MCF 10A (cell line): ENCODE measurements at regions not wholly inside any gene's neighbourhood (a gene's known extent, or its start where the extent isn't known, plus 50 kb on each side); places are given as distances from the start of the nearest gene placed in this dataset.

Experiments
- BruUV-seq: library from RNA; stranded (reverse); fragments of 400-500 nt; replicated peaks from 2 replicates; lab custom pipeline; 2021; lab: Mats Ljungman, UMichigan
- CTCF ChIA-PET: fragments of 300-600 bp; sonication (Branson Sonifier 250); formaldehyde crosslinking; extraction: SDS; loops from one replicate; lab custom pipeline; 2021; ENCODE audit warnings: antibody characterized with exemption, inconsistent platforms; lab: Yijun Ruan, JAX
- POLR2A ChIA-PET: fragments of 300-600, 350-650 bp; sonication (Branson Sonifier 250); formaldehyde crosslinking; extraction: SDS; loops from one replicate; lab custom pipeline; 2020; ENCODE audit warnings: antibody characterized with exemption, inconsistent platforms; lab: Yijun Ruan, JAX
- DNase-seq: peaks from one replicate; pipeline ENCODE4 v3.0.0-alpha.2; 2018; ENCODE audit not compliant: unreplicated experiment
- H3K27ac Mint-ChIP-seq: one replicate; pipeline ENCODE4 v1.8.0; 2022; ENCODE audit warnings: mild to moderate bottlenecking, low read depth, mixed read lengths; ENCODE audit not compliant: unreplicated experiment
- H3K27me3 Mint-ChIP-seq: one replicate; pipeline ENCODE4 v1.8.0; 2022; ENCODE audit warnings: mixed read lengths; ENCODE audit not compliant: insufficient read depth, unreplicated experiment
- H3K36me3 Mint-ChIP-seq: one replicate; pipeline ENCODE4 v1.8.0; 2022; ENCODE audit warnings: mild to moderate bottlenecking, moderate library complexity, mixed read lengths; ENCODE audit not compliant: insufficient read depth, unreplicated experiment
- H3K4me1 Mint-ChIP-seq: one replicate; pipeline ENCODE4 v1.8.0; 2022; ENCODE audit warnings: mixed read lengths; ENCODE audit not compliant: insufficient read depth, unreplicated experiment
- H3K4me3 Mint-ChIP-seq: one replicate; pipeline ENCODE4 v1.8.0; 2022; ENCODE audit warnings: mild to moderate bottlenecking, moderate library complexity, mixed read lengths; ENCODE audit not compliant: unreplicated experiment
- H3K9me3 Mint-ChIP-seq: one replicate; pipeline ENCODE4 v1.8.0; 2022; ENCODE audit warnings: mixed read lengths; ENCODE audit not compliant: unreplicated experiment
- intact Hi-C: fragments of 100-400 bp; cut with micrococcal nuclease; formaldehyde crosslinking; loops from 2 replicates; pipeline ENCODE4 v1.14.1; 2022
- TF ChIP-seq, protein P1 (sequence below): fragments of 200-600 bp; IDR thresholded peaks from one replicate; pipeline ENCODE4 v1.8.0; 2022; ENCODE audit warnings: antibody characterized with exemption, mild to moderate bottlenecking; ENCODE audit not compliant: unreplicated experiment

DNA sequence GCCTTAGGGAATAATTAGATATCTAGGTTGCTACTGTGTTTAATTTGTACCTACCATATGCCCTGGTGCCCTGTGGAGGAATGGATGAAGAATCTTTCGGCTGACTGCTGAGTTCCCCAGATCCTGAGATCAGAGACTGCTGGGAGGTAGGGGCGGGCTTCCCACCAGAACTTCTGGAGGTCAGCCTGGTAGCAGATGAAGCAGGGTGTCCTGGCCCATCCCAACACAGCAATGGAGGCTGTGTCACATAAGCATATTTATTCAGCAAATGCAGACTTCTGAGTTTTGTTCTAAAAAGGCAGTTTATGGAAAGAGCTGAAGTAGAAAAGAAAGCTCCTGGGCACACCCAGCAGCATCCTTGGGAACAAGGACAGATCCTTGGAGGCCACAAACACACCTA is 74.0 kb downstream of the KRTAP19-8 start:
- H3K36me3 Mint-ChIP-seq: peaks cover 5% of the 10 kb centered on the region
- peaks cover 5% of the 10 kb centered on the region for H3K4me1 Mint-ChIP-seq
- POLR2A ChIA-PET: interaction anchor here (0.8 kb wide), 1 partner anchor 22 kb away, joined by 3 read pairs; no protein-coding TSS in a partner anchor
- BruUV-seq: no TSS peak
- H3K4me3 Mint-ChIP-seq: no peak overlapping the region
- no peak for DNase-seq
- no peaks in the 10 kb centered on the region for H3K27me3 Mint-ChIP-seq
- intact Hi-C loops: no loop called here
- TF ChIP-seq, protein P1, sequence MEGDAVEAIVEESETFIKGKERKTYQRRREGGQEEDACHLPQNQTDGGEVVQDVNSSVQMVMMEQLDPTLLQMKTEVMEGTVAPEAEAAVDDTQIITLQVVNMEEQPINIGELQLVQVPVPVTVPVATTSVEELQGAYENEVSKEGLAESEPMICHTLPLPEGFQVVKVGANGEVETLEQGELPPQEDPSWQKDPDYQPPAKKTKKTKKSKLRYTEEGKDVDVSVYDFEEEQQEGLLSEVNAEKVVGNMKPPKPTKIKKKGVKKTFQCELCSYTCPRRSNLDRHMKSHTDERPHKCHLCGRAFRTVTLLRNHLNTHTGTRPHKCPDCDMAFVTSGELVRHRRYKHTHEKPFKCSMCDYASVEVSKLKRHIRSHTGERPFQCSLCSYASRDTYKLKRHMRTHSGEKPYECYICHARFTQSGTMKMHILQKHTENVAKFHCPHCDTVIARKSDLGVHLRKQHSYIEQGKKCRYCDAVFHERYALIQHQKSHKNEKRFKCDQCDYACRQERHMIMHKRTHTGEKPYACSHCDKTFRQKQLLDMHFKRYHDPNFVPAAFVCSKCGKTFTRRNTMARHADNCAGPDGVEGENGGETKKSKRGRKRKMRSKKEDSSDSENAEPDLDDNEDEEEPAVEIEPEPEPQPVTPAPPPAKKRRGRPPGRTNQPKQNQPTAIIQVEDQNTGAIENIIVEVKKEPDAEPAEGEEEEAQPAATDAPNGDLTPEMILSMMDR: no peak
- CTCF ChIA-PET: interaction anchor here (0.5 kb wide), 1 partner anchor 133 kb away, joined by 3 read pairs; no protein-coding TSS in a partner anchor
- H3K9me3 Mint-ChIP-seq: no peaks in the 10 kb centered on the region
- no peak overlapping the region for H3K27ac Mint-ChIP-seq

DNA sequence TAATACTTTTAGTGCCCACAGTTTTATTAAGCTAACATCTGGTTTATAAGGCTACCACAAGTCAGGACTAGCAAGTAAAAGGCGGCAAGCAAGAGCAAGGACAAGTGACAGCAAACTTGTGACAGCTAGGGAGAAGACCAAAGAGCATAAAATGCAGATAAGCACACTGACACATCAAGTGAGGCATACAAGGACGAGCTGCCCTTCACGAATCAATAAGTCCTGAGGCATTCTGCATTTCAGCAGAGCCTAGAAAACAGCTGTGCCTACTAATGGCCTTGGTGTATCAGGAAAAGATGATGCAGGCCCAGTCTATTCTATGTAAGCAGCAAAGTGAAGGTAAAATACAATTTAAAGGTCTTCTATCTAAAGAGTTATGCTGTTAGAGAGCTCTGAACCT is 74.8 kb downstream of the KRTAP19-8 start:
- peaks cover 5% of the 10 kb centered on the region for H3K36me3 Mint-ChIP-seq
- no TSS peak for BruUV-seq
- no peak overlapping the region for H3K4me3 Mint-ChIP-seq
- TF ChIP-seq, protein P1: no peak
- no peak for DNase-seq
- H3K4me1 Mint-ChIP-seq: peaks cover 5% of the 10 kb centered on the region
- CTCF ChIA-PET: interaction anchor here (0.5 kb wide), 1 partner anchor 132 kb away, joined by 3 read pairs; no protein-coding TSS in a partner anchor
- no peaks in the 10 kb centered on the region for H3K9me3 Mint-ChIP-seq
- no peaks in the 10 kb centered on the region for H3K27me3 Mint-ChIP-seq
- intact Hi-C loops: no loop called here
- POLR2A ChIA-PET: interaction anchor here (0.8 kb wide), 1 partner anchor 23 kb away, joined by 3 read pairs; no protein-coding TSS in a partner anchor
- H3K27ac Mint-ChIP-seq: no peak overlapping the region

DNA sequence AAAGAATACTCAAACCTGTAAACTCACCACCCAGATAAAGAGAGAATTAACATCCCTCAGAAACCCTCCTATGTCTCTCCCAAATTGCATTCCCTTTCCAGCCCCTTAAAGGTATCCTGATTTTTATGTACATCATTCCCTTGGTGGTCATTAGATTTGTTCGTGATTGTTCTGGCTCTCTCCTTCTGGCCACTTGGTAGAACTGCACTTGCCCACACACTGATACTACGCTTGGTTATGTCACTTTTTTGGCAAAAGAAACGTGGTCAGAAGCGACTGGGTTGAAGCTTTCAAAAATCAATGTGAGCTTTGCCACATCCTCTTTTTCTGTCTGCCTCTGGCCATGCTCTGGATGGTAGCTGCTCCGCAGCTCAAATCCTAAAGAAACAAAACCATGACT is 76.3 kb downstream of the KRTAP19-8 start:
- TF ChIP-seq, protein P1: no peak
- BruUV-seq: no TSS peak
- Mint-ChIP-seq H3K4me1 (peaks cover 5% of the 10 kb centered on the region), H3K36me3 (peaks cover 5% of the 10 kb centered on the region), H3K4me3 (no peak overlapping the region), H3K27ac (no peak overlapping the region), H3K9me3 (no peaks in the 10 kb centered on the region), H3K27me3 (no peaks in the 10 kb centered on the region)
- peak; percentile 5 for DNase-seq
- intact Hi-C loops: no loop called here
- POLR2A ChIA-PET: no interaction called here
- CTCF ChIA-PET: interaction anchor here (0.7 kb wide), 2 partner anchors 73 to 647 kb away, joined by 3 read pairs; no protein-coding TSS in a partner anchor

DNA sequence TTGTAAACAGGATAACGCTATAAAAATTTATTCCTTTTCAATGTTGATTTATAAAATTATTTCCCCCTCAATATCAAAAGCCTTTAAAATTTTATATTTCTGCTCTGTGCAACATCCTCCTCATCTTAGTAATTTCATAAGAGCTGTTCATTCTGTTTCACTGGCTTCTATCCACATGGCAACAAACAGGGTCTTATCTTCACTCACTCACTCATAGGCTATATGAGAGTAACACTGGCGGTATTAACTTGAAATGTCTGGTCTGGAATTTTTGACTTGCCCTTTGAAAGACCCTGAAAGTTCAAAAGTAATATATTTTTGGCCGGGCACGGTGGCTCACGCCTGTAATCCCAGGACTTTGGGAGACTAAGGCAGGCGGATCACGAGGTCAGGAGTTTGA is 77.4 kb upstream of the KRTAP11-1 start:
- intact Hi-C loops: no loop called here
- TF ChIP-seq, protein P1: no peak
- H3K27ac Mint-ChIP-seq: no peak overlapping the region
- H3K27me3 Mint-ChIP-seq: no peaks in the 10 kb centered on the region
- ChIA-PET CTCF (interaction anchor here (0.6 kb wide), 2 partner anchors 59 to 127 kb away, joined by 3 to 5 read pairs; no protein-coding TSS in a partner anchor), POLR2A (no interaction called here)
- no peaks in the 10 kb centered on the region for H3K36me3 Mint-ChIP-seq
- BruUV-seq: no TSS peak
- H3K4me3 Mint-ChIP-seq: no peak overlapping the region
- DNase-seq: no peak
- H3K9me3 Mint-ChIP-seq: no peaks in the 10 kb centered on the region
- peaks cover 6% of the 10 kb centered on the region for H3K4me1 Mint-ChIP-seq
